DOHH2 (cell line): ENCODE measurements at regions not wholly inside any gene's neighbourhood (a gene's known extent, or its start where the extent isn't known, plus 50 kb on each side); places are given as distances from the start of the nearest gene placed in this dataset.

ENCODE experiments used
- CTCF ChIP-seq: fragments of 200-600 bp; sonication (generic); IDR thresholded peaks from one replicate; pipeline ENCODE4 v1.5.1; 2014; ENCODE audit warnings: antibody characterized with exemption, mild to moderate bottlenecking, low read depth, low read length; ENCODE audit not compliant: poor library complexity, severe bottlenecking
- EZH2phosphoT487 ChIP-seq: fragments of 200-600 bp; sonication (generic); IDR thresholded peaks from 2 replicates; pipeline ENCODE4 v1.6.1; 2017; ENCODE audit warnings: borderline replicate concordance, mild to moderate bottlenecking, antibody characterized with exemption, low read length, moderate library complexity, mixed read lengths

DNA sequence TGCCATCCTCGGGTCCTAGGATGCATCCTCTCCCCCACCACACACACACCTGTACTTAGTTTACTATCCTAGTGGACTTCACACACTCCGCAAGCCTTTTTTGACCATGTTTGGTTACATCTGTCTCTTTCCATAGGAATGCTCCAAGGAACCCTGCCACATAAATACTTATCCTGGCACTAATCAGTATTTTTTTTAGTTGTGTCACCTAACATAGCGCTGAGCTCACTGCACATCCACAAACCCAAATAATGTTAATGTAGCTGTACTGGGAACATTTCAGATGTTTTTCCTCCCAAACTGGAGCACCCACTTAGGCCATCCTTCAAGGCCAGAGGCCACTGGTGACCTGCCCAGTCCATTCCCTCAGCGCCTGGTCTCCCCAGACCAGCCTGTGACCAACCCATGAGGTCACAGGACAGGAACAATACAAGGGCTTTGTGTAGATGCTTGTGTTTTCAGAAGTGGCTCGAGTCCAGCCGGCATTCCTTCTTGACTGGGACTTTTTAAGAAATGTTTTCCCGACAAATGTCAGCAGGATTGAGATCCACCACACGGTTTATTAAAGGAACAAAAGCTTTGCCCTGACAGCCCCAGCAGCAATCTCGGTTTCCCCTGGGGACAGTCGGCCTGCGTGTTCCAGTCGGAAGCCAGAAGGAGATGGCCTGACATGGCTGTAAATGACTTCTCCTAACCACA, 181.4 kb downstream of the JCAD start:
- TF ChIP-seq EZH2phosphoT487 (no peak), CTCF (no peak)
